22Rv1 (cell line): ENCODE measurements at regions not wholly inside any gene's neighbourhood (a gene's known extent, or its start where the extent isn't known, plus 50 kb on each side); places are given as distances from the start of the nearest gene placed in this dataset.
"Not testable (repeated sequence)": the region's sequence is repeated elsewhere in the genome, so short reads cannot be mapped to it uniquely, and the experiment has no call there.

Source experiments
- H3K27ac ChIP-seq: fragments of 450-650 bp; 2 replicates; pipeline ENCODE4 v1.5.1; 2017
- ZFX ChIP-seq: fragments of 450-650 bp; IDR thresholded peaks from 2 replicates; pipeline ENCODE4 v1.6.1; 2017; ENCODE audit warnings: antibody characterized with exemption, borderline replicate concordance
- TF ChIP-seq, protein P1 (sequence below): fragments of 450-650 bp; IDR thresholded peaks from 2 replicates; pipeline ENCODE4 v1.5.1; 2017; ENCODE audit warnings: mild to moderate bottlenecking

GRCh38 chr2:144111437-144111836 is 408.5 kb downstream of the ZEB2 start:
- no peak overlapping the region for H3K27ac ChIP-seq
- TF ChIP-seq, protein P1, sequence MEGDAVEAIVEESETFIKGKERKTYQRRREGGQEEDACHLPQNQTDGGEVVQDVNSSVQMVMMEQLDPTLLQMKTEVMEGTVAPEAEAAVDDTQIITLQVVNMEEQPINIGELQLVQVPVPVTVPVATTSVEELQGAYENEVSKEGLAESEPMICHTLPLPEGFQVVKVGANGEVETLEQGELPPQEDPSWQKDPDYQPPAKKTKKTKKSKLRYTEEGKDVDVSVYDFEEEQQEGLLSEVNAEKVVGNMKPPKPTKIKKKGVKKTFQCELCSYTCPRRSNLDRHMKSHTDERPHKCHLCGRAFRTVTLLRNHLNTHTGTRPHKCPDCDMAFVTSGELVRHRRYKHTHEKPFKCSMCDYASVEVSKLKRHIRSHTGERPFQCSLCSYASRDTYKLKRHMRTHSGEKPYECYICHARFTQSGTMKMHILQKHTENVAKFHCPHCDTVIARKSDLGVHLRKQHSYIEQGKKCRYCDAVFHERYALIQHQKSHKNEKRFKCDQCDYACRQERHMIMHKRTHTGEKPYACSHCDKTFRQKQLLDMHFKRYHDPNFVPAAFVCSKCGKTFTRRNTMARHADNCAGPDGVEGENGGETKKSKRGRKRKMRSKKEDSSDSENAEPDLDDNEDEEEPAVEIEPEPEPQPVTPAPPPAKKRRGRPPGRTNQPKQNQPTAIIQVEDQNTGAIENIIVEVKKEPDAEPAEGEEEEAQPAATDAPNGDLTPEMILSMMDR, result no peak
- TF ChIP-seq ZFX, result no peak

GRCh38 chr2:144106104-144106503 is 413.8 kb downstream of the ZEB2 start:
- H3K27ac ChIP-seq, result not testable (repeated sequence)

DNA sequence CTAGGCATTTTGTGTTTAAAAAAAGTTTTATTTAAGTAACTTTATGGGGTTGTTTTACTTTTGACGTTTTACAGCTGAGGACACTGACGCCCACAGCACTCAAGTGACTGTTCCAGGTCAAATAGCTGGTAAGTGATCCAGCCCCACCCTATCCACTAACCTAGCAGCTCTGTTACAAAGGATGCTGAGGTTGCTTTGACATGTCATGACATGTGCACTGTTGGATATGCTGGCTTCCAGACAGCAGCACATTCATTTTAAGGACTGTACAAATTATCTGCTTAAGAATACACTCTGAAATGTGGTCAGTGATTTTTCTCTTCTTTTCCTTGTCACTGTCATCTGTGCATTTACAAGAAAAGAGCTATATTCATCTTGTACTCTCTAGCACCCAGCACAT is 417.5 kb downstream of the ZEB2 start:
- TF ChIP-seq, protein P1, result no peak
- no peak for TF ChIP-seq ZFX
- H3K27ac ChIP-seq, result no peak overlapping the region

GRCh38 chr2:144099780-144100377 is 420.0 kb downstream of the ZEB2 start:
- TF ChIP-seq, protein P1, result no peak
- TF ChIP-seq ZFX, result no peak
- H3K27ac ChIP-seq, result no peak overlapping the region

GRCh38 chr2:144099340-144099739 is 420.6 kb downstream of the ZEB2 start:
- TF ChIP-seq ZFX, result no peak
- TF ChIP-seq, protein P1, result no peak
- no peak overlapping the region for H3K27ac ChIP-seq

DNA sequence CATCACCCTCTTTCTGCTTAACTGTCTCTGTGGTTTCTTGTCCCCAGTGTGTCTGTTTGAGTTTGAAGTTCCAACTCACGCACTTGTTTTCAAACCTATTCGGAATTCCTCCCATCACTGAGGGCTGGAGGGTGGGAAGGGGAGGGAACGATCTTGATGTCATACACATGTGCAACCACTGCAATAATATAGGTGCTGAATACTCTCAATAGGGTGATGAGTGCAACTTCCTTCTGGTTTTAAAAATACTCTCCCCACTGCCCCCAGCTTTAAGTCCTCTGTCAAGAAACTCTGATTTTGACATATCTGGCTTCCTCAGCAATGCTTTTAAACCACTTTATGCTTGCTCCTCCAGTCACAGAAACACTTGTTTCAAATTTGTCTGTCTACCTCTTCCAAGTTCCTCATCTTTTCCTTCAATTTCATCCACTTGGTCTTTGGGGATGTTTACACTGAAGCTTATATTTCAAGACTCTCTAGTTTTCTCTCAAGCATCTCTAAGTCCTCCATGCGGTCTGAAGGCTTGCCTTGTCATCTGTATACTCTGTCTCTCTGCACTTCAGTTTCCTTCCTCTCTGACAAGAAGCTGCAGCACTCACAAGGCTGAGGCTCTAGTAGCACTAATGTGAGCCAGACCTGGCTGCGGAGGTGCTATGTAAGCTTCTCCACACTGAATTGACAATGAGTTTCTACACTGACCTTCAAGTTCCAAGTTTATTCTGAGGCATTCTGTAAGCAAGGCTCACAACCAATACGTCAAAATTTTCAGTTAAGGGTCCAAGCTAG is 422.3 kb downstream of the ZEB2 start:
- no peak overlapping the region for H3K27ac ChIP-seq
- TF ChIP-seq ZFX, result no peak
- TF ChIP-seq, protein P1, result no peak

- TF ChIP-seq, protein P1, result no peak
- TF ChIP-seq ZFX, result no peak
- no peak overlapping the region for H3K27ac ChIP-seq
These were observed 423.4 kb downstream of the ZEB2 start for GRCh38 chr2:144096531-144096930.
